ENCODE measurements at regions not wholly inside any gene's neighbourhood (a gene's known extent, or its start where the extent isn't known, plus 50 kb on each side); places are given as distances from the start of the nearest gene placed in this dataset.

DNA sequence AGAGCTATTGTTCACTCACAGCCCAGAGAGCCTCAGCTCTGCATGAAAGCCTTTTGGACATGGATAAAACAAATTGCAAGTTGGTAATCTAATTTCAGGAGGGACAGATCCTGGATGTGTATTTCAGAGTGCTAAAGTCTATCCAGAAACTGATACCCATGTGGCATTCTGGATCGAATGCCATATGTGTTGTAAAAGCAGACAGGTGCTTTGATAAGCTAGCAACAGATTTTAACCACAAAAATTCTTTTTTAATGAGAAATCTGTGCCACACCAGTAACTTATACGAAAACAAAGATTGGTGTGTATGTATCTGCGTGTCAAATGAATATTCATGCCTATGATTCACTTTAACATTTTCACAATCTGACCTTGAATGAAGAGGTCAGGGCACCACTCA, 936.6 kb upstream of the MAP3K7 start:
- Histone ChIP-seq H4K91ac (replicated peaks; ENCODE audit: insufficient read length, low read length) (no peak overlapping the region), H3K4ac (replicated peaks; ENCODE audit: insufficient read length, low read depth, low read length) (no peak overlapping the region), H3K4me2 (ENCODE audit: insufficient read depth in 1 of 2, low read depth in 2 of 2, low read length in 2 of 2) (no peak overlapping the region), H3K14ac (ENCODE audit: insufficient read length) (no peak overlapping the region), H4K5ac (ENCODE audit: insufficient read length, low read depth, low read length) (no peak overlapping the region), H2BK12ac (ENCODE audit: low read depth, low read length) (no peak overlapping the region), H2AFZ (ENCODE audit: low read length) (no peak overlapping the region), H3K23me2 (ENCODE audit: low read depth, low read length) (no peaks in the 10 kb centered on the region), H3K23ac (ENCODE audit: insufficient read length) (no peak overlapping the region), H3K56ac (replicated peaks; ENCODE audit: insufficient read length, low read depth, low read length) (no peak overlapping the region), H3K27me3 (replicated peaks in 1 of 4; ENCODE audit: control insufficient read depth in 3 of 4, extremely low read depth in 1 of 4, insufficient read depth in 3 of 4, low read length in 3 of 4) (no peaks in the 10 kb centered on the region), H4K20me1 (replicated peaks in 1 of 2; ENCODE audit: control insufficient read depth in 1 of 2, insufficient read depth in 2 of 2, low read length in 2 of 2) (no peaks in the 10 kb centered on the region), H3K27ac (ENCODE audit: low read depth, low read length) (no peak overlapping the region), H3K36me3 (ENCODE audit: control insufficient read depth in 2 of 4, insufficient read depth in 4 of 4, low read length in 3 of 4) (no peaks in the 10 kb centered on the region), H2BK120ac (replicated peaks; ENCODE audit: low read depth, low read length) (no peak overlapping the region), H2BK5ac (ENCODE audit: low read depth, low read length) (no peak overlapping the region), H3K79me1 (ENCODE audit: low read depth, low read length) (no peaks in the 10 kb centered on the region), H3K9ac (replicated peaks in 1 of 4; ENCODE audit: extremely low read depth in 1 of 4, low read depth in 3 of 4, low read length in 3 of 4) (no peak overlapping the region), H4K8ac (ENCODE audit: extremely low read depth, insufficient read depth, low read length) (no peak overlapping the region), H2BK15ac (ENCODE audit: low read length) (no peak overlapping the region), H2BK20ac (ENCODE audit: low read length) (no peak overlapping the region), H3K79me2 (ENCODE audit: control insufficient read depth in 1 of 2, insufficient read depth in 2 of 2, low read length in 2 of 2) (no peaks in the 10 kb centered on the region), H3K18ac (ENCODE audit: extremely low read depth, low read length) (no peak overlapping the region), H3K4me3 (ENCODE audit: extremely low read depth in 1 of 4, insufficient read depth in 2 of 4, low read depth in 3 of 4, low read length in 4 of 4) (no peak overlapping the region), H3K4me1 (replicated peaks in 1 of 4; ENCODE audit: control insufficient read depth in 3 of 4, insufficient read depth in 4 of 4, low read length in 3 of 4) (no peaks in the 10 kb centered on the region), H2AK5ac (ENCODE audit: low read depth, low read length) (no peak overlapping the region), H3K9me3 (ENCODE audit: insufficient read depth in 2 of 2, low read depth in 1 of 2, low read length in 1 of 2) (no peaks in the 10 kb centered on the region)
- no peak for DNase-seq (ENCODE audit: low read depth in 1 of 2, low spot score in 2 of 2)
- ChIA-PET POLR2A (ENCODE audit: partially characterized antibody) (no interaction called here), CTCF (ENCODE audit: partially characterized antibody) (interaction anchor here (1.5 to 3.6 kb wide), 2 partner anchors 11 to 13 kb away, joined by 3 to 15 read pairs; no protein-coding TSS in a partner anchor)
- FAIRE-seq, result no peak
- 73% methylated on average over 3 of the region's 3 CpGs; no CpG with 5 or more reads in 1 of the 2 experiments for WGBS, 2 experiments (ENCODE audit: extremely low coverage in 1 of 2, insufficient coverage in 1 of 2, insufficient read length in 1 of 2, insufficient replicate concordance in 2 of 2, low coverage in 1 of 2, low lambda C conversion rate in 2 of 2, missing lambda C conversion rate in 1 of 2)
- TF ChIP-seq NANOG (IDR thresholded peaks at IDR 0.05; ENCODE audit: insufficient read depth, low read depth, low read length, poor library complexity, severe bottlenecking) (no peak), TAF7 (optimal IDR thresholded peaks at IDR 0.05; ENCODE audit: borderline replicate concordance, low read depth, low read length) (no peak), CTCF (IDR thresholded peaks at IDR 0.05; ENCODE audit: control extremely low read depth in 1 of 3, insufficient read depth in 1 of 3, low read depth in 1 of 3, low read length in 3 of 3) (no peak), MAX (IDR thresholded peaks at IDR 0.05) (no peak), RFX5 (IDR thresholded peaks at IDR 0.05; ENCODE audit: borderline replicate concordance, low read depth, low read length) (no peak), TAF1 (IDR thresholded peaks at IDR 0.05; ENCODE audit: low read depth, low read length) (no peak), SIX5 (IDR thresholded peaks at IDR 0.05; ENCODE audit: low read depth, low read length) (no peak), POU5F1 (IDR thresholded peaks at IDR 0.05; ENCODE audit: low read depth, low read length) (no peak), RNF2 (IDR thresholded peaks at IDR 0.05; ENCODE audit: borderline replicate concordance, low read depth, low read length, missing control alignments, poor library complexity, severe bottlenecking) (no peak), EP300 (IDR thresholded peaks at IDR 0.05; ENCODE audit: borderline replicate concordance in 1 of 2, low read depth in 2 of 2, low read length in 2 of 2) (no peak), SP2 (IDR thresholded peaks at IDR 0.05; ENCODE audit: low read length) (no peak), TCF12 (IDR thresholded peaks at IDR 0.05; ENCODE audit: low read depth, low read length) (no peak)

Measured in H1 (cell line).